K562 (cell line): ENCODE measurements at regions not wholly inside any gene's neighbourhood (a gene's known extent, or its start where the extent isn't known, plus 50 kb on each side); places are given as distances from the start of the nearest gene placed in this dataset.

Source experiments
- ERF ChIP-seq: fragments of 450-650 bp; formaldehyde crosslinking; IDR thresholded peaks from 2 replicates; pipeline ENCODE4 v1.4.0; 2020; ENCODE audit warnings: mild to moderate bottlenecking, mixed read lengths
- FOS ChIP-seq: IDR thresholded peaks from 3 replicates; pipeline ENCODE4 v1.6.1; 2011; ENCODE audit not compliant: insufficient read length; ENCODE audit errors: extremely low read depth
- MCM3 ChIP-seq: fragments of 450-650 bp; IDR thresholded peaks from 2 replicates; pipeline ENCODE4 v1.6.1; 2016
- MTA1 ChIP-seq: fragments of 450-650 bp; IDR thresholded peaks from 2 replicates; pipeline ENCODE4 v1.6.1; 2017; ENCODE audit warnings: borderline replicate concordance
- TRIM25 ChIP-seq: fragments of 450-650 bp; IDR thresholded peaks from 2 replicates; pipeline ENCODE4 v1.7.0; 2016; ENCODE audit warnings: borderline replicate concordance
- VEZF1 ChIP-seq: fragments of 200-800 bp; sonication (Bioruptor generic); IDR thresholded peaks from 2 replicates; pipeline ENCODE4 v1.6.1; 2017; ENCODE audit warnings: missing genetic modification characterization, missing compliant biosample characterization
- ZNF407 ChIP-seq: fragments of 450-650 bp; IDR thresholded peaks from 2 replicates; pipeline ENCODE4 v1.6.1; 2016; ENCODE audit warnings: low read depth

GRCh38 chr3:4224331-4224730, 78.8 kb upstream of the SETMAR start (continued):
- TF ChIP-seq ZNF407: no peak
- TF ChIP-seq MTA1: no peak
- no peak for TF ChIP-seq TRIM25
- no peak for TF ChIP-seq FOS
- TF ChIP-seq MCM3: no peak
- no peak for TF ChIP-seq VEZF1 (CRISPR knock-in tag)
- TF ChIP-seq ERF (CRISPR knock-in tag): no peak
